ENCODE measurements at regions not wholly inside any gene's neighbourhood (a gene's known extent, or its start where the extent isn't known, plus 50 kb on each side); places are given as distances from the start of the nearest gene placed in this dataset.
"Not testable (repeated sequence)": the region's sequence is repeated elsewhere in the genome, so short reads cannot be mapped to it uniquely, and the experiment has no call there.

DNA sequence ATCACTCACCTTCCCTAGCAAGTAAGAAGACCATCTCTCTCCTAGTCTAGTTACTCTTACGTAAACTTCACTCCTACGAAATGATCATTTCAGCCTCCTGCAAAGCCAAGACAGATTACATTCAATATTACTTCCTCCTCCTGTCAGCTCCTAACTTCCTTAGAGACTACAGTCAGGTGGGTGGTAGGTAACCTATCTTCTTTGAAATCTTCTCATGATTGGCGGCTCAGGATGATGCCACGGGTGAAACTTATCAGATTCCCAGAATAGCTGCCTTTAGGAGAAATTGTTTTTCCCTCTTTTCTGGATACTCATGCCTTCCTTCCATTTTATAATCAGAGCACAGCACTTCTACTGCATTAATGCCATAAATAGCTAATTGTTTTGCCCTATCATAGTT is 744.8 kb upstream of the HS3ST1 start:
- DNase-seq (ENCODE audit: low spot score): no peak

DNA sequence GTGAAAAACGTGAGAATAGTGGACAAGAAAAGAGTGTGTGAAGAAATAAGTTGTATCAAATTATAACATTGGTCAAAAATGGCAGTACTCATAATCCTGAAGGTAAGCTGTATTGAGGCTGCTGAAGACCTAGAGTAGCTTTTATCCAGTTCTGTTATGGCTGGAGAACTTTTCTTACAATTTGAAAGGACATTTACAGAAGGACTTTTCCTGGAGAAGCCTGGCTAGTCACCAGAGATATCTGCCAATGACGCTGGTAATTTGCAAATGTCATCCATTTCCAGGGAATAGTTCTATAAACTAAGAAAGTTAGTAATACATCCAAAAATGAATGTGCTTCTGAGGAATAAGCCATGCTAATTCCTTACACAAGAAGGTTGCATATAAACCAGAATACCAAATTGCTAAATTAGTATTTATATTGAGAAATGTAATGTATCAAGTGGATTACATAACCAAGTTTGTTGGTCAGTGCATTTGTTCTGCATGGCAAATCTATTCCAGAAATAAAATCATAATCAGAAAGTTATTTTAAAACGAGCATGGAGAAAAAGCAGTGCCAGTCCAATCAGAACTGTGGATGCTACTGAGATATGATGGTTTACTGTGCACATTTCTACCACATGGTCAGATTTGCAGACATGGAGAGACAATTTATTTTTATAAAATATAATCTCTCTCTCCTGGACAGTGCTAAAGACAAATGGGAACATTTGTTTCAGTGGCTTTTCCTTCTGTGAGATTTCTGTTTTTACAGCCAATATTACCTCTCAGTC is 743.7 kb upstream of the HS3ST1 start:
- DNase-seq (ENCODE audit: low spot score): no peak

DNA sequence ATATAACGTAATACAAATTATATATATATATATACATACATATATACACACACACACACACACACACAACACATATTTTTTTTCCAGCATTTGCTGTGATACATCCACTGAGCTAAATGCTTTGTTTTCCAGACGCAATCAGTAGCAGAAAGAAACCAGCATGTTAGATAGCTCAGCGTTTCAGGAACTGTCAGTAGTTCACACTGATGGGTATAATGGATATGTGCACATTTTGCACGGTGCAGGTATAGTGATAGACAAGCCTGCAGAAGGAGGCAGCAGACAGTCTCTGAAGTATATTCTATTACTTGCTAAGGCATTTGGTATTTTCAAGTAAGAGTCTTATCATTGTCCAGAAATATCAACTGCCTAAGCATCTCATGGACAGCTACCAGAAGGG is 741.6 kb upstream of the HS3ST1 start:
- no peak for DNase-seq (ENCODE audit: low spot score)

DNA sequence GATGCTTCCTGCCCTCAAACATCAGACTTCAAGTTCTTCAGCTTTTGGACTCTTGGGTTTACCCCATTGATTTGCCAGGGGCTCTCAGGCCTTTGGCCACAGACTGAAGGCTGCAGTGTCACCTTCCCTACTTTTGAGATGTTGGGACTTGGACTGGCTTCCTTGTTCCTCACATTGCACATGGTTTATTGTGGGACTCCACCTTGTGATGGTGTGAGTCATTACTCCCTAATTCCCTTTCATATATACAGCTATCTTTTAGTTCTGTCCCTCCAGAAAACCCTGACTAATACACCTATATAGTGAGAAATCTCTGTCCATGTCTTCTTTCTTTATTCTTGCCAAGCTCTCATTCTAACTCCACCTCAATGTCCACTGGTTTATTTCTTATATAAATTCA is 736.9 kb upstream of the HS3ST1 start:
- DNase-seq (ENCODE audit: low spot score): no peak

DNA sequence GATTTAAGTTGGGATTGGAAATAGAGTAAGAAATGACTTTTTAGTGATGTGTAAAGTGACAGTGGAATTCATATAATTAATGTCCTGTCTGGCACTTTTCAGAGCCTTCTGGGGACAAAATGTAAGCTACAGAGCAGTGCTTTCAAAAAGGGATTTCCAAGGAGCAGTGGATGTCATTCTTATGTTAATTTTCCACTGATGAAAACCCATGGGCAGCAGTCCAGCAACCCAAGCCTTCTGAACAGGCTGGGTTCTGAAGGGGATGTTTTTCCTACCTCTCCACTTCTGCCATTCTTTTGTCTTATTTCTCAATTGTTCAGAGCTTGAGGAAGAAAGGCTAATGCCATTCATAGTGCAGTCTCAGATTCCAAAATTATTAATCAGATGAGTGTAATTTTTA is 717.6 kb upstream of the HS3ST1 start:
- DNase-seq (ENCODE audit: low spot score): no peak

DNA sequence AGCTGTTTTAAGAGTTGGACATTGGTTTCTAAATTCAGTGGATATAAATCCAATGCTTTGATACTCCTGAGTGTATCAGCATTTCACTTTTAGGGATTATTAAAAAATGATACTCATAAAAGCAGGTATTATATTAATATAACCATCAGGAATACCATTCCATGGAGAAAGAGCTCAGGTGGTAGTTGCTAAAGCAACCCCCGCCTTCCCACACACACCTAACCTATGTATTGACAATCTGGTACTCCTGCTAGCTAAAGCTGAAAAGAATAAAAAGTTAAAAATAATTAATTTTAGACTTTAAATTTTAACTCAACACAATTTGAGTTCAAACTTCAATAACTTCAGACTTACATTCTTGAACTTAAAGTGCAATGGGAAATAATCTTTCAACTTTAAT is 717.1 kb upstream of the HS3ST1 start:
- no peak for DNase-seq (ENCODE audit: low spot score)

DNA sequence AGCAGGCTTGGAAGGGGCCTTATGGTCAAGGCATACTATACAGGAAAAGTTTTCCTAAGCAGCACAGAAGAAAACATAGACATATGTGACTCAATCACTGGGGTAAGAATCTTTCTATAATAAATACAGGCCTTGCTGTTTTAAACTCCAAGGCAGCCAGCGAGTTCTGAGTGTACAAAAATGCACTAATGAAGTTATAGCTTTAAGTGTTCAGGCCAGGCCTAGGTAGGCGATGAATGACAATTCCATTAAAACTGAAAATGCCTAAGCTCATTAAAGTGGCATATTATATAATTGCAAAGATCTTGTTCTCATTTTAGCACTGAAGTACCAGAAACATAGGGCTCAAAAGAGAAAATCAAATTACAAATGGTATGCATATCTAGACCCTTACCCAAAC is 716.4 kb upstream of the HS3ST1 start:
- no peak for DNase-seq (ENCODE audit: low spot score)

DNA sequence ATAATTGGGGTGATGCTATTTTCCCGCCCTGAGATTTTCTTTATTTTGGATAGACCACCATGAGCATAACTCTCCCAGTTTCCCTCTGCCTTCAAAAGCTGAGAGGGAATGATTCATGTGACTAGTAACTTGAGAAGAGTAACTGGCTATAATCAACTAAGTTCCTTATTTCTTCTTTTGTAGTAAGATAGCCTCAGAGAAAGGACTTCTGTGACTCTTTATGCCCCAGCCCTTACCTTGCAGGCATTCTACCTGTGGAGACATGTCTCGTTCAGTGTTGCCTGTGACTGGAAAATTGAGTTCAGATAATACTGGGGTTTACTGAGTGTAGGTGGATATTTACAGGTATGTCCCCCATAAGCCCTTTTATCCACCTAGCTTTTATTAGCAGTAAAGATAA is 715.4 kb upstream of the HS3ST1 start:
- no peak for DNase-seq (ENCODE audit: low spot score)

DNA sequence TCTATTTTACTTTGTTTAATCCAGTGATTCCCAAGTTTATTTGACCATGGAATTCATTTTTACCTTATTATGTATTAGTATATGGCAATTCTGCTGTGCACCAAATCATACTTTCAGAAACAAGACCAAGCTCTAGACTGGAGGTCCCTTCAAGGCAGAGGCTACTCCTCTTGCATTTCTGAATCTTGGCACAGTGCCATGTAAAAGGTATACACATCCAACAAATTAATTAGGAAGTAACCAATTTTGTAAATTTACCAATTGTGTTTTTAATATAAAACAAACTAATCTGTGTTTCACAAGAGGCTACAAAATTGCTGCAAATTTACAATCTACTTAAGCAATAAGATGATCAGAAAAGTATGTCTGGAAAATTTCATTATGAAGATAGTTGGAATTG is 712.2 kb upstream of the HS3ST1 start:
- no peak for DNase-seq (ENCODE audit: low spot score)

DNA sequence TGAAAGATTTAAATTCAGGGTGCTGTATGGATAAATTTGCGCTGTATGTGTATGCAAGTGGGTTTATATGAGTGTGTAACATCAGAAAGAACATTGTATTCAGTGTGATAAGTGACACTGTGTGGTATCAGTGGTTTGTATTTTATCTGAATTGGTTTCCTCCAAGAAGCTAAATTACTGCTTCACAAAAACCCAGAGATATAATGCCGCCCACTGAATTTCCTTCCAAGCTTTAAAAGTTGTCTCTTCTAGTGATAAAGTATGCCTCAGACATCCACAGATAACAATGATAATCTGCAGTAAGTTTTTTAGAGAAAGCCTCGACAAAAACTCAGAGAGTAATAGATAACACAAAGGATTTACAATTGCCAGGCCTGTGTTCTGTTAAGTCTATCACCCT is 710.6 kb upstream of the HS3ST1 start:
- DNase-seq (ENCODE audit: low spot score): no peak

DNA sequence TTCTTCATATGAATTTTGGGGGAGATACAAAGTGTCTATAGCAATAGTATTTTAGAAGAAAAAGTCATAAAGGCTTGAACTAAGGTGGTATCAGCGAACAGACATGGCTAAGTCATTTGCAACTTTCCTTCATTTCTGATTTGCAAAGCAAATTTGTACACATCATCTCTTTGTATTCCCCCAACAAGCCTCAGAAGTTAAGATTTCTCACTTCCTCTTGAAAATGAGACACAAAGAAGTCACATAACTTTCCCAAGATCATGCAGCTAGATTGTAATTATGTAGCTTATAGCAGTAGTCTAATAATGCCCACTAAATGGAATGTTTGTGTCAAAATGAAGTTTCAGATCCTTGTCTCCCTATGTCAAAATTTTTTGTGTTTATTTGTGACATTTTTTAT is 709.8 kb upstream of the HS3ST1 start:
- DNase-seq (ENCODE audit: low spot score): no peak

DNA sequence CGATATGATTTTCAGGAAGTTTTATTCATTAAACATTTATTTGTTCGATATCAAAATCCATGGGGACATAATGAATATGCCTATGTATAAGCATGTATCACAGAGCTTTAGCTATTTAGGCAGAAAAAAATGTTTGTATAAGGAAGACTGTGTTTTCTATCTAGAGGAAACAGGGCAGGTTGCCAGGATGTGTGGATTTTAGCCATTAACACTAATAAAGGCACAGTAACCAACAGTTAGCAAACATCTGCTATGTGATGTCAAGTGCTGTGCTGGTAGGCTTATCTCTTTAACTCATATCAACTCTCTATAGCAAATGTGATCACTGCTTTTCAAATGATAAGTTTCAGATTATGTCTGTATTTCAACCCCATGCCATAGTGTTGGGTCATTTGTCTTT is 708.9 kb upstream of the HS3ST1 start:
- no peak for DNase-seq (ENCODE audit: low spot score)

DNA sequence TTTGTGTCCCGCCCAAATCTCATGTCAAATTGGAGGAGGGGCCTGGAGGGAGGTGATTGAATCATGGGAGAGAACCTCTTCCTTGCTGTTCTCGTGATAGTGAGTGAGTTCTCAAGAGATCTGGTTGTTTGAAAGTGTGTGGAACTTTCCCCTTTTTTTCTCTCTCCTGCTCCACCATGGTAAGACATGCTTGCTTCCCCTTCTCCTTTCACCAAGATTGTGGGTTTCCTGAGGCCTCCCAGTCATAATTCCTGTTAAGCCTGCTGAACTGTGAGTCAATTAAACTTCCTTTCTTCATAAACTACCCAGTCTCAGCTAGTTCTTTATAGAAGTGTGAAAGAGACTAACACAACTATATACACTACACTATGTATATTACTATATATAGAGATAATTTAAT is 697.8 kb upstream of the HS3ST1 start:
- no peak for DNase-seq (ENCODE audit: low spot score)

DNA sequence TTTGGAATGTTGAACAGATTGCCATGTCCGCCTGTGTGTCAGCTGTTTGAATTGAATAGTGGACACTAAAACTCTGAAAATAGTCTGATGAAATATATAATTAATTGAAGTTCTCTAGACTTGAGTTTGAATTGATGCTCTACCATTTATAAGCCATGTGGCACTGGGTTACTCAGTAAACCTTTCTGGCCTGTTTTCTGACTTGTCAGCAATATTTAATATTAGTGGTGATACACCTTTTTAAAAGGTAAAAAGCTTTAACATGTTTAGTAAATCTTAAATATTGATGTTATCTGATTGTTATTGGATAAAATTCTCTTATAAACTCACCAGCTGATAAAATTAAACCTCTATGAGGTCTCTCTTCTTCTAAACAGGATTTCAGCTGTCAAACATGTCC is 695.4 kb upstream of the HS3ST1 start:
- no peak for DNase-seq (ENCODE audit: low spot score)

DNA sequence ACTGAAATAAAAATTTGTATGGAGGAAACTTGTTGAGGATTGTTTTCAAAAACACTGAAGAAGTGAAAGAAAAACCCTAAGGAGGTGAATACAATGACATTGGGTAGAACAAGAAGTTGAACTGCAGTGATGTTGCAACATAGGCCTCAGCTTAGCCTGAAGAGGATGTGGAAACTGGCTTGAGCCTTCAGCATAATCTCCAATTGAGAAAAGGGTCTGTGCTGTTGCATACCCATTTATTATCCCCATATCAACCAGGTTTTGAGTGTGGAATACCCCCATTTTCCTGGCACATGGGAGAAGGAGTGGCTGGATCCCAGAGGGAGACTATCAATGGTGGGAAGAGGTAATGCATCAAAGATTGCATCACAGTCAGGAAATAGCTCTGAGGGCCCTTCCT is 695.0 kb upstream of the HS3ST1 start:
- no peak for DNase-seq (ENCODE audit: low spot score)

DNA sequence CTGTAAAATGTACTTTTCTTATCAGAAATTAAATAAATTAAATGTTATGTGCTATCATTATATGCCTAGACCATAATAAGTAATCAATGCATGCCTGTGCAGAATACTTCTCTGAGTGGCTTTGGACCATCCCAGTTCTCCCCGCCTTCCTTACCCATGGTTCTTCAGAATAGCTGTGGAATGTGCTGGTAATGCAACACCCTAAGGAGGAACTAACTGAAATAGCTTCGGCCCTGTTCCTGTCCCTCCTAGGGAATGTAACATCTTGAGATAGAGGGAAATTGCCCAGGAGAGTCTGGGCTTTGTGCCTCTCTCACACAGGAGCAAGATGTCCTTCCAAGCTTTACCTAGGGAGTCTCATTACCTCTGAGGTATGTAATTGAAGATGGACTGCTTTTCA is 693.6 kb upstream of the HS3ST1 start:
- DNase-seq (ENCODE audit: low spot score): no peak

DNA sequence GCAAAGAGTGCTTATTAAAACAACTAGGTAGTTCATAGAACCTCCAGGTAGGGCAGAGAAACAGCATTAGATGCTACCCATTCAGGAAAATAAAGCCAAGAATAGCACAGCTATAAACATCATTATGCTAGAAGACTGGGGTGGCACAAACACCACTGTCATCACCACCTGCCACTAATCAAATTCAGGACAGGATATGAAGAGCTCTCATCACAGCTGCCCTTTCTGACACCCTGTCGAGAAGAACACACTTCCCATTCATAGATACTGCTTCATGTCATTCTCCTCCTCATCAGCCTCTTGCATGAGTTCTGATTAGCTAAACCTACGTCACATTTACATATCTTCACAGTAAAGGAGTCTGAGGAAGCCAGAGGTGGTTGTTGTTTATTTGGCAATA is 692.3 kb upstream of the HS3ST1 start:
- DNase-seq (ENCODE audit: low spot score): no peak

DNA sequence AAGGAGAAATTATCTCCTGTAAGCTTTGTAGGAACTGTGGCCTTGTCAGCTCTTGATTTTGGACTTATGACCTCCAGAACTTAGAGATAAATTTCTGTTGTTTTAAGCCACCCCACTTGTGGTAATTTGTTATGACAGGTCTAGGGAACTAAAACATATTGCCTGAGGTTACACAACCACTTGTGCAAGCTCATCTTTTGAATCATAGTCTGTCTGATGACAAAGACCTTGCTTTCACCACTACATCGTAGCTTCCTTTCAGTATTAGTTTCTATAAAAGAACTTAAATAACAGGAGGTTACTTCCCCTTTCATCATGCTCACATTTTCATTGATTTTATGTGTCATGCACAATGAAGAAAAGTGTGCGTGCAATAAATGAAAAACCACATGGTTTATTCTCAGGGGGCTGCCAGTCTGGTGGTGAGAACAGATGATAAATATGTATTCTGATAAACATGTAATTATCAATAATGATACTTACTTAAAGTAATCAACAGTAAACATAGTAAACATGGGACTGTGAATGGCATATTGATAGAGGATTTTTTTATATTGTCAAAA is 690.0 kb upstream of the HS3ST1 start:
- DNase-seq (ENCODE audit: low spot score): no peak

DNA sequence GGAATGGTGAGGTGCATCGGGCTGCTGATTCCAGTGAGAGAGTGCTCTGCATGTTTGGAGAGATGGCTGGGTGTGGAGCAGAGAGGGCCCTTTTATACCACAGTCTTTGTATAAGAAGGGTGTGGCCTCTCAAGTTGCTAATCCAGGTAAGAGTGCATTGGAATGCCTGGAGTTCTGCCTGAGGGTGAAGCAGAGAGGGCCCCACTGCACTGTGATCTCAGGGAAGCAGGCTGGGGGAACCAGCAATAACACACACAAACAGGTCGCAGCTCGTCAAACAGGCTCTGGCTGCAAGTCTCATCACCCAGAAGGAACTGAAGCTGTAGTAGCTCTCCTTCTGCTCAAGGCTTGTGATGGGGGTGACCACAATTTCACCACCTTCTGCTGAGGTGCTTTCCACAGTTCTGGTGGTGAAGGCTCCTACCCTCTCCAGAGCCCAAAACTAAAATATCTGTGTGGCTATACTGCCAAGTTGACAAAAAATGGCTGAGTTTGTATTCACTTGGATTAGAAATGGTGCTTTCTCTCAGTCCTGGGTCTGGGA is 687.4 kb upstream of the HS3ST1 start:
- no peak for DNase-seq (ENCODE audit: low spot score)

DNA sequence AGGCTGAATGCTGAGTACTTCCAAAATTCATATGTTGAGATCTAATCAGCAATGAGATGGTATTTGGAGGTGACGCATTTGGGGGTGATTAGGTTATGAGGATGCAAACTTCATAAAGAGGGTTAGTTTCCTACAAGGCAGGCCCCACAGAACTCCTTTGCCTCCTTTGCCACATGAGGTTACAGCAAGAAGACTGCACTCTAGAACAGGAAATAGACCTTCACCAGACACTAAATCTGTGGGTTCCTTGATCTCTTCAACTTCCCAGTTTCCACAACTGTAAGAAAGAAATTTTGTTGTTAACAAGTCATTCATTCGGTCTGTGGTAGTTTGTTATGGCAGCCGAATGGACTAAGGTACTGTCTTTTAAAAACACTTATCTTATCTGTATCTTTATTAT is 681.9 kb upstream of the HS3ST1 start:
- DNase-seq (ENCODE audit: low spot score): no peak

DNA sequence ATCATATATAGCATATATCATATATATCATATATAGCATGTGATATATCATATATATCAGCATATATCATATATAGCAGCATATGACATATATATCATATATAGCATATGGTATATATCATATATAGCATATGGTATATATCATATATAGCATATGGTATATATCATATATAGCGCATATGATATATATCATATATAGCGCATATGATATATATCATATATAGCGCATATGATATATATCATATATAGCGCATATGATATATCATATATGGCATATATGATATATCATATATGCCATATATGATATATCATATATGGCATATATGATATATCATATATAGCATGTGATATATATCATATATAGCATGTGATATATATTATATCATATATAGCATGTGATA is 680.4 kb upstream of the HS3ST1 start:
- not testable (repeated sequence) for DNase-seq (ENCODE audit: low spot score)

DNA sequence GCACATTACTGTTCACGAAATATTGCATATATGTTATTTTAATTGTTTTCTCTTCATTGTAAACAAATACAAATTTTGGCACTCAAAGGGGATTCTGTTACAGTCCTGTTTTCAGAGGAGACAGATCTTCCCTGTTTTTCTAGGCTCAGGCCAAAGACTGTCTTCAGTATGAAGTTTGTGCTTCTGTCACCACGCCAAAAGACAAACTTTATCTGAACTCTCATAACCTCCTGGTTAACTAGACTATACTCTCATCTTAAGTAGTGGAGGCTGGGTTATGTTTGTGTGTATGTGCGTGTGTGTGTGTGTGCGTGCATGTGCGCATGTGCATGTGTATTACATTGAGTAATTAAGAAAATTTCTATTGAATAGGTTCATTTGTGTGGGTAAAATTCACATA is 676.8 kb upstream of the HS3ST1 start:
- DNase-seq (ENCODE audit: low spot score): no peak

DNA sequence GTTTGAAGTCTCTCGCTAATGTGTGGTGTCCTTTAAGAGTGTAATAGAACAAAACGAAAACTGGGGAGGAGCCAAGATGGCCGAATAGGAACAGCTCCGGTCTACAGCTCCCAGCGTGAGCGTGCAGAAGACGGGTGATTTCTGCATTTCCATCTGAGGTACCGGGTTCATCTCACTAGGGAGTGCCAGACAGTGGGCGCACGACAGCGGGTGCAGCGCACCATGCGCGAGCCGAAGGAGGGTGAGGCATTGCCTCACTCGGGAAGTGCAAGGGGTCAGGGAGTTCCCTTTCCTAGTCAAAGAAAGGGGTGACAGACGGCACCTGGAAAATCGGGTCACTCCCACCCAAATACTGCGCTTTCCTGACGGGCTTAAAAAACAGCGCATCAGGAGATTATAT is 661.2 kb upstream of the HS3ST1 start:
- DNase-seq (ENCODE audit: low spot score): not testable (repeated sequence)

DNA sequence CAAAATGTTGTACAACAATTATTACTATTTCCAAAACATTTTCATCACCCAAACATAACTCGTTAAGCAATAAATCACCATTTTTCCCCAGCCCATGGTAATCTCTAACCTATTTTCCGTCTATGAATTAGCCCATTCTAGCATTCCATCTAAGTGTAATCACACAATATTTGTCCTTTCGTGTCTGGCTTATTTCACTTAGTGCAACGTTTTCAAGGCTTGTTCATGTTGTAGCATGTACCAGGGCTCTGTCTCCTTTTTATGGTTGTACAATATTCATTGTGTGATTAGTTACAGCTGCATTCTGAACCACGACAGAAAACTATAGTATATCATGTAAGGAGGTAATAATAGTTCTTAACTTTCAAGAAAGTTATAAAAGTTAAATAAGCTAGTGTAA is 656.0 kb upstream of the HS3ST1 start:
- no peak for DNase-seq (ENCODE audit: low spot score)
